Osteoblast (primary cell): ENCODE measurements at regions not wholly inside any gene's neighbourhood (a gene's known extent, or its start where the extent isn't known, plus 50 kb on each side); places are given as distances from the start of the nearest gene placed in this dataset.

ENCODE experiments used
- DNase-seq: peaks from one replicate; pipeline ENCODE4 v3.0.0; 2011; ENCODE audit warnings: low spot score, mixed read lengths; ENCODE audit not compliant: insufficient read length; ENCODE audit errors: missing footprints
- H2AFZ ChIP-seq: 2 replicates; pipeline ENCODE4 v1.6.0; 2011; ENCODE audit warnings: mild to moderate bottlenecking, low read length
- H3K27ac ChIP-seq: 2 replicates; pipeline ENCODE4 v1.5.1; 2011; ENCODE audit warnings: mild to moderate bottlenecking, low read depth, low read length, moderate library complexity
- H3K27me3 ChIP-seq: 2 replicates; pipeline ENCODE4 v1.6.0; 2012; ENCODE audit warnings: mild to moderate bottlenecking, control low read depth, inconsistent platforms, low read length, moderate library complexity; ENCODE audit not compliant: insufficient read depth
- H3K36me3 ChIP-seq: 2 replicates; pipeline ENCODE4 v1.5.1; 2011; ENCODE audit warnings: mild to moderate bottlenecking, low read length, control low read depth, moderate library complexity; ENCODE audit not compliant: insufficient read depth
- H3K4me1 ChIP-seq: 2 replicates; pipeline ENCODE4 v1.5.1; 2011; ENCODE audit warnings: mild to moderate bottlenecking, low read length, control low read depth, moderate library complexity; ENCODE audit not compliant: insufficient read depth
- H3K4me2 ChIP-seq: 2 replicates; pipeline ENCODE4 v1.6.0; 2011; ENCODE audit warnings: mild to moderate bottlenecking, low read length; ENCODE audit not compliant: insufficient read depth
- H3K4me3 ChIP-seq: fragments of 200-600 bp; sonication (generic); 3 replicates; pipeline ENCODE4 v1.5.1; 2012; ENCODE audit warnings: mild to moderate bottlenecking, low read length, inconsistent platforms; ENCODE audit not compliant: insufficient read depth
- H3K79me2 ChIP-seq: 2 replicates; pipeline ENCODE4 v1.6.0; 2012; ENCODE audit warnings: mild to moderate bottlenecking, low read length, control low read depth, inconsistent platforms; ENCODE audit not compliant: insufficient read depth
- H3K9me3 ChIP-seq: 2 replicates; pipeline ENCODE4 v1.5.1; 2011; ENCODE audit warnings: low read depth, low read length, control low read depth
- H4K20me1 ChIP-seq: 2 replicates; pipeline ENCODE4 v1.6.0; 2012; ENCODE audit warnings: mild to moderate bottlenecking, low read length, control low read depth; ENCODE audit not compliant: insufficient read depth
- CTCF ChIP-seq: IDR thresholded peaks from 2 replicates; pipeline ENCODE4 v1.5.1; 2011; ENCODE audit warnings: mild to moderate bottlenecking, low read depth, low read length, moderate library complexity; ENCODE audit errors: extremely low read depth

- no peaks in the 10 kb centered on the region for H3K4me1 ChIP-seq
- no peaks in the 10 kb centered on the region for H3K79me2 ChIP-seq
- DNase-seq = no peak
- no peaks in the 10 kb centered on the region for H3K9me3 ChIP-seq
- H3K36me3 ChIP-seq = no peaks in the 10 kb centered on the region
- no peak overlapping the region for H3K4me2 ChIP-seq
- no peaks in the 10 kb centered on the region for H4K20me1 ChIP-seq
- no peak overlapping the region for H3K27ac ChIP-seq
- no peak overlapping the region for H3K4me3 ChIP-seq
- TF ChIP-seq CTCF = no peak
- H3K27me3 ChIP-seq = no peaks in the 10 kb centered on the region
- H2AFZ ChIP-seq = no peak overlapping the region
Observed at GRCh38 chr6:78340755-78341154, 526.6 kb upstream of the IRAK1BP1 start.

GRCh38 chr6:78345882-78346281 lies 521.5 kb upstream of the IRAK1BP1 start:
- Histone ChIP-seq H3K79me2 (no peaks in the 10 kb centered on the region), H4K20me1 (no peaks in the 10 kb centered on the region), H3K27me3 (no peaks in the 10 kb centered on the region), H3K4me3 (no peak overlapping the region), H3K27ac (no peak overlapping the region), H3K4me1 (no peaks in the 10 kb centered on the region), H3K36me3 (no peaks in the 10 kb centered on the region), H3K9me3 (no peaks in the 10 kb centered on the region), H2AFZ (no peak overlapping the region), H3K4me2 (no peak overlapping the region)
- DNase-seq = no peak
- TF ChIP-seq CTCF = no peak

GRCh38 chr6:78347191-78347916 lies 520.0 kb upstream of the IRAK1BP1 start:
- no peaks in the 10 kb centered on the region for H3K36me3 ChIP-seq
- no peak overlapping the region for H3K27ac ChIP-seq
- no peaks in the 10 kb centered on the region for H3K27me3 ChIP-seq
- TF ChIP-seq CTCF = no peak
- no peak overlapping the region for H2AFZ ChIP-seq
- no peaks in the 10 kb centered on the region for H3K4me1 ChIP-seq
- no peak overlapping the region for H3K4me3 ChIP-seq
- no peak overlapping the region for H3K4me2 ChIP-seq
- H3K9me3 ChIP-seq = no peaks in the 10 kb centered on the region
- no peaks in the 10 kb centered on the region for H3K79me2 ChIP-seq
- no peak for DNase-seq
- H4K20me1 ChIP-seq = no peaks in the 10 kb centered on the region

- Histone ChIP-seq H3K4me3 (no peak overlapping the region), H3K9me3 (no peaks in the 10 kb centered on the region), H3K4me1 (no peaks in the 10 kb centered on the region), H4K20me1 (no peaks in the 10 kb centered on the region), H2AFZ (no peak overlapping the region), H3K4me2 (no peak overlapping the region), H3K27ac (no peak overlapping the region), H3K27me3 (no peaks in the 10 kb centered on the region), H3K36me3 (no peaks in the 10 kb centered on the region), H3K79me2 (no peaks in the 10 kb centered on the region)
- no peak for DNase-seq
- TF ChIP-seq CTCF = no peak
Observed at GRCh38 chr6:78353040-78353439, 514.3 kb upstream of the IRAK1BP1 start.
